Heart left ventricle (tissue), 13 donors: ENCODE measurements at regions not wholly inside any gene's neighbourhood (a gene's known extent, or its start where the extent isn't known, plus 50 kb on each side); places are given as distances from the start of the nearest gene placed in this dataset.
A peak's percentile ranks its signal among the peaks of the same experiment; 100 is the strongest.

ENCODE experiments used
- POLR2A ChIP-seq, 2 donors: fragments of 450-650 bp; IDR thresholded peaks; one replicate each; pipeline ENCODE4 v1.6.1; 2017; ENCODE audit warnings: antibody characterized with exemption in 2 of 2, mild to moderate bottlenecking in 2 of 2, moderate library complexity in 2 of 2
- TF ChIP-seq, protein P1 (sequence below), 12 donors: fragments of 200-600 bp; sonication (generic) in 4 of 12; IDR thresholded peaks; one replicate each; pipeline versions ENCODE4 v1.5.0 to v1.8.0; 2018 to 2022; ENCODE audit warnings: antibody characterized with exemption in 12 of 12, mild to moderate bottlenecking in 5 of 12
- donor health status: ischemic (EF 13 %, LVEDD 7.1; RV severe dilation, severe dysfunction).
- donor health status: DM: no; HTN: yes; CAD: no.
- donor health status: DM: no; HTN: no; CAD: no.
- donor health status: ischemic (EF 25% LVEDD 6.9; RV normal size, moderate dysfunction).
- donor health status: ischemic (EF 25% LVEDD 5.7; RV mildly dilated, moderate dysfunction).
- donor health status: ischemic (EF 35%, LVEDD 5.7; RV mildly dilated, moderate dysfunction).
- donor health status: nonischemic (EF 11% LVEDD 7.7; RV severe dilation, severe dysfunction).
- donor health status: DM: yes; HTN: yes; CAD: no.
- donor health status: PGD.
- donor health status: ischemic (EF 29% LVEDD 5.4; RV normal size, mild dysfunction).
- donor health status: nonischemic (EF 23%, LVEDD 6.1; RV moderate dilation, normal function).

DNA sequence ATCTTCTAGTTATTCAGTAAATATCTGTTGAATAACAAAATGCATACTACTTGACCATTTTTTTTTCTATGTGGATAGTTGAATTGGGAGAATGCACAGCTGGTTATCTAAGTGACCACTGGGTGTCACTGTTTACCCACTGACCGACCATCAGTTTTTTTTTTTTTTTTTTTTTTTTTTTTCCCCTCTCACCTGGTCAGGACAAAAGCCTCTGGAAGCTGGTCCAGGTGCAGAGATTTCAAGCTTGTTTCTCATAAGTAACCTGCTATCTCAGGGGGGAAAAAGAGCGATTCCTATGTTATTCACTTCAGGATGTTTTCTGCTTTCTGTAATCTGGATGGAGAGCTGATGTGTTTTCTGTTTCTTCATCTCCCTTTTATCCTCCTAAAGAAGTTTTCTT is 256.0 kb downstream of the DCDC2C start:
- TF ChIP-seq, protein P1, sequence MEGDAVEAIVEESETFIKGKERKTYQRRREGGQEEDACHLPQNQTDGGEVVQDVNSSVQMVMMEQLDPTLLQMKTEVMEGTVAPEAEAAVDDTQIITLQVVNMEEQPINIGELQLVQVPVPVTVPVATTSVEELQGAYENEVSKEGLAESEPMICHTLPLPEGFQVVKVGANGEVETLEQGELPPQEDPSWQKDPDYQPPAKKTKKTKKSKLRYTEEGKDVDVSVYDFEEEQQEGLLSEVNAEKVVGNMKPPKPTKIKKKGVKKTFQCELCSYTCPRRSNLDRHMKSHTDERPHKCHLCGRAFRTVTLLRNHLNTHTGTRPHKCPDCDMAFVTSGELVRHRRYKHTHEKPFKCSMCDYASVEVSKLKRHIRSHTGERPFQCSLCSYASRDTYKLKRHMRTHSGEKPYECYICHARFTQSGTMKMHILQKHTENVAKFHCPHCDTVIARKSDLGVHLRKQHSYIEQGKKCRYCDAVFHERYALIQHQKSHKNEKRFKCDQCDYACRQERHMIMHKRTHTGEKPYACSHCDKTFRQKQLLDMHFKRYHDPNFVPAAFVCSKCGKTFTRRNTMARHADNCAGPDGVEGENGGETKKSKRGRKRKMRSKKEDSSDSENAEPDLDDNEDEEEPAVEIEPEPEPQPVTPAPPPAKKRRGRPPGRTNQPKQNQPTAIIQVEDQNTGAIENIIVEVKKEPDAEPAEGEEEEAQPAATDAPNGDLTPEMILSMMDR (IDR thresholded peaks at IDR 0.05) = peak; percentile 58 to 81 (median 70)
- no peak for TF ChIP-seq POLR2A (IDR thresholded peaks at IDR 0.05)
